ENCODE measurements at regions not wholly inside any gene's neighbourhood (a gene's known extent, or its start where the extent isn't known, plus 50 kb on each side); places are given as distances from the start of the nearest gene placed in this dataset.
"Not testable (repeated sequence)": the region's sequence is repeated elsewhere in the genome, so short reads cannot be mapped to it uniquely, and the experiment has no call there.

GRCh38 chr4:19187691-19188090 lies 1064.0 kb upstream of the SLIT2 start:
- no peak overlapping the region for H3K4me2 ChIP-seq (replicated peaks; ENCODE audit: extremely low read depth, low read length, poor library complexity, severe bottlenecking)
- Mint-ChIP-seq H3K9me3 (peaks cover 0 to 3% (median 0%) of the 10 kb centered on the region in 7 donors), H3K27ac (no peak overlapping the region), H3K4me3 (no peak overlapping the region), H3K36me3 (no peaks in the 10 kb centered on the region), H3K4me1 (no peaks in the 10 kb centered on the region), H3K27me3 (ENCODE audit: low read depth in 3 of 3) (no peaks in the 10 kb centered on the region)
- H3K9me3 ChIP-seq (replicated peaks in 1 of 2; ENCODE audit: control insufficient read depth in 1 of 2, insufficient read depth in 1 of 2, low read length in 2 of 2), result no peaks in the 10 kb centered on the region
- H3K27me3 ChIP-seq (ENCODE audit: control insufficient read depth in 2 of 2, insufficient read depth in 2 of 2, low read length in 2 of 2), result no peaks in the 10 kb centered on the region
- DNase-seq, result no peak
- H3K4me1 ChIP-seq (ENCODE audit: control insufficient read depth in 1 of 2, insufficient read depth in 2 of 2, low read length in 2 of 2), result no peaks in the 10 kb centered on the region
- no peaks in the 10 kb centered on the region for H3K79me2 ChIP-seq (ENCODE audit: insufficient read depth, low read length)
- H3K9ac ChIP-seq (ENCODE audit: insufficient read depth, low read length, poor library complexity, severe bottlenecking), result no peak overlapping the region
- H3K36me3 ChIP-seq (replicated peaks in 1 of 2; ENCODE audit: control insufficient read depth in 1 of 2, insufficient read depth in 2 of 2, low read length in 2 of 2), result no peaks in the 10 kb centered on the region
- intact Hi-C loops (cut with micrococcal nuclease), result no loop called here
- no peaks in the 10 kb centered on the region for H4K20me1 ChIP-seq (ENCODE audit: insufficient read depth, low read length)
- H3K4me3 ChIP-seq (replicated peaks in 1 of 3; ENCODE audit: low read depth in 2 of 3, low read length in 3 of 3), result no peak overlapping the region
- H3K27ac ChIP-seq (ENCODE audit: low read depth in 1 of 2, low read length in 2 of 2), result no peak overlapping the region
- TF ChIP-seq CTCF (IDR thresholded peaks at IDR 0.05), result no peak
- WGBS (ENCODE audit: insufficient coverage), result no CpG with 5 or more reads among the region's 3 CpGs
- H2AFZ ChIP-seq (ENCODE audit: insufficient read depth, low read depth, low read length, poor library complexity, severe bottlenecking), result no peak overlapping the region

- Mint-ChIP-seq H3K27me3 (ENCODE audit: low read depth in 3 of 3) (no peaks in the 10 kb centered on the region), H3K27ac (no peak overlapping the region), H3K36me3 (no peaks in the 10 kb centered on the region), H3K9me3 (peaks cover 0 to 2% (median 0%) of the 10 kb centered on the region in 7 donors), H3K4me3 (no peak overlapping the region), H3K4me1 (no peaks in the 10 kb centered on the region)
- no CpG with 5 or more reads among the region's 2 CpGs for WGBS (ENCODE audit: insufficient coverage)
- Histone ChIP-seq H3K4me2 (replicated peaks; ENCODE audit: extremely low read depth, low read length, poor library complexity, severe bottlenecking) (no peak overlapping the region), H2AFZ (ENCODE audit: insufficient read depth, low read depth, low read length, poor library complexity, severe bottlenecking) (no peak overlapping the region), H3K4me3 (replicated peaks in 1 of 3; ENCODE audit: low read depth in 2 of 3, low read length in 3 of 3) (no peak overlapping the region), H3K27me3 (ENCODE audit: control insufficient read depth in 2 of 2, insufficient read depth in 2 of 2, low read length in 2 of 2) (no peaks in the 10 kb centered on the region), H3K79me2 (ENCODE audit: insufficient read depth, low read length) (no peaks in the 10 kb centered on the region), H3K9ac (ENCODE audit: insufficient read depth, low read length, poor library complexity, severe bottlenecking) (no peak overlapping the region), H4K20me1 (ENCODE audit: insufficient read depth, low read length) (no peaks in the 10 kb centered on the region), H3K4me1 (ENCODE audit: control insufficient read depth in 1 of 2, insufficient read depth in 2 of 2, low read length in 2 of 2) (no peaks in the 10 kb centered on the region), H3K36me3 (replicated peaks in 1 of 2; ENCODE audit: control insufficient read depth in 1 of 2, insufficient read depth in 2 of 2, low read length in 2 of 2) (no peaks in the 10 kb centered on the region), H3K9me3 (replicated peaks in 1 of 2; ENCODE audit: control insufficient read depth in 1 of 2, insufficient read depth in 1 of 2, low read length in 2 of 2) (no peaks in the 10 kb centered on the region), H3K27ac (ENCODE audit: low read depth in 1 of 2, low read length in 2 of 2) (no peak overlapping the region)
- intact Hi-C loops (cut with micrococcal nuclease), result no loop called here
- DNase-seq, result no peak
- no peak for TF ChIP-seq CTCF (IDR thresholded peaks at IDR 0.05)
Measured at GRCh38 chr4:19187096-19187495, 1064.6 kb upstream of the SLIT2 start.

- not testable (repeated sequence) for H3K79me2 ChIP-seq (ENCODE audit: insufficient read depth, low read length); H3K9me3 Mint-ChIP-seq
Measured at GRCh38 chr4:19181631-19182030, 1070.1 kb upstream of the SLIT2 start.

More at GRCh38 chr4:19181631-19182030, 1070.1 kb upstream of the SLIT2 start:
- H3K9ac ChIP-seq (ENCODE audit: insufficient read depth, low read length, poor library complexity, severe bottlenecking); H3K36me3 Mint-ChIP-seq; H3K9me3 ChIP-seq (replicated peaks in 1 of 2; ENCODE audit: control insufficient read depth in 1 of 2, insufficient read depth in 1 of 2, low read length in 2 of 2); H3K4me3 ChIP-seq (replicated peaks in 1 of 3; ENCODE audit: low read depth in 2 of 3, low read length in 3 of 3); H3K4me3 Mint-ChIP-seq; H3K27ac ChIP-seq (ENCODE audit: low read depth in 1 of 2, low read length in 2 of 2); H3K4me1 Mint-ChIP-seq; H3K4me2 ChIP-seq (replicated peaks; ENCODE audit: extremely low read depth, low read length, poor library complexity, severe bottlenecking); DNase-seq; H3K27me3 ChIP-seq (ENCODE audit: control insufficient read depth in 2 of 2, insufficient read depth in 2 of 2, low read length in 2 of 2); H3K27me3 Mint-ChIP-seq (ENCODE audit: low read depth in 3 of 3); H3K27ac Mint-ChIP-seq; H3K36me3 ChIP-seq (replicated peaks in 1 of 2; ENCODE audit: control insufficient read depth in 1 of 2, insufficient read depth in 2 of 2, low read length in 2 of 2); H2AFZ ChIP-seq (ENCODE audit: insufficient read depth, low read depth, low read length, poor library complexity, severe bottlenecking); intact Hi-C loops (cut with micrococcal nuclease); H3K4me1 ChIP-seq (ENCODE audit: control insufficient read depth in 1 of 2, insufficient read depth in 2 of 2, low read length in 2 of 2); H4K20me1 ChIP-seq (ENCODE audit: insufficient read depth, low read length): not testable (repeated sequence)
